Calu3 (cell line): ENCODE measurements at regions not wholly inside any gene's neighbourhood (a gene's known extent, or its start where the extent isn't known, plus 50 kb on each side); places are given as distances from the start of the nearest gene placed in this dataset.

Experiments used
- BruUV-seq: library from RNA; stranded (reverse); fragments of 400-500 nt; replicated peaks from 2 replicates; lab custom pipeline; 2021; lab: Mats Ljungman, UMichigan
- CTCF ChIA-PET: fragments of 300-600 bp; sonication (Branson Sonifier 250); formaldehyde crosslinking; loops from one replicate; lab custom pipeline; 2022; ENCODE audit warnings: antibody characterized with exemption; lab: Charles Lee
- DNase-seq: peaks from one replicate; pipeline ENCODE4 v3.0.0; 2022
- H3K27ac Mint-ChIP-seq: one replicate; pipeline ENCODE4 v1.8.0; 2022; ENCODE audit warnings: mixed read lengths; ENCODE audit not compliant: unreplicated experiment
- H3K27me3 Mint-ChIP-seq: one replicate; pipeline ENCODE4 v1.8.0; 2022; ENCODE audit warnings: mixed read lengths; ENCODE audit not compliant: unreplicated experiment
- H3K36me3 Mint-ChIP-seq: one replicate; pipeline ENCODE4 v1.8.0; 2022; ENCODE audit warnings: mild to moderate bottlenecking, moderate library complexity, mixed read lengths; ENCODE audit not compliant: insufficient read depth, unreplicated experiment
- H3K4me1 Mint-ChIP-seq: one replicate; pipeline ENCODE4 v1.8.0; 2022; ENCODE audit warnings: mild to moderate bottlenecking, low read depth, mixed read lengths; ENCODE audit not compliant: unreplicated experiment
- H3K4me3 Mint-ChIP-seq: one replicate; pipeline ENCODE4 v1.8.0; 2022; ENCODE audit warnings: mild to moderate bottlenecking, low read depth, moderate library complexity, mixed read lengths; ENCODE audit not compliant: unreplicated experiment
- H3K9me3 Mint-ChIP-seq: one replicate; pipeline ENCODE4 v1.8.0; 2022; ENCODE audit warnings: low read depth, mixed read lengths; ENCODE audit not compliant: unreplicated experiment
- CTCF ChIP-seq: fragments of 200-600 bp; IDR thresholded peaks from one replicate; pipeline ENCODE4 v1.8.0; 2022; ENCODE audit warnings: antibody characterized with exemption; ENCODE audit not compliant: unreplicated experiment
- intact Hi-C: fragments of 100-400 bp; cut with micrococcal nuclease; formaldehyde crosslinking; loops from one replicate; pipeline ENCODE4 v1.10.0; 2022; ENCODE audit not compliant: unreplicated experiment

GRCh38 chrX:25156832-25157231 is 141.1 kb upstream of the ARX start:
- H3K9me3 Mint-ChIP-seq: no peaks in the 10 kb centered on the region
- intact Hi-C loops: no loop called here
- no peak overlapping the region for H3K27ac Mint-ChIP-seq
- TF ChIP-seq CTCF: no peak
- H3K4me3 Mint-ChIP-seq: no peak overlapping the region
- BruUV-seq: no TSS peak
- no peak for DNase-seq
- no peaks in the 10 kb centered on the region for H3K4me1 Mint-ChIP-seq
- CTCF ChIA-PET: no interaction called here
- H3K27me3 Mint-ChIP-seq: peaks cover under 1% of the 10 kb centered on the region
- H3K36me3 Mint-ChIP-seq: no peaks in the 10 kb centered on the region

DNA sequence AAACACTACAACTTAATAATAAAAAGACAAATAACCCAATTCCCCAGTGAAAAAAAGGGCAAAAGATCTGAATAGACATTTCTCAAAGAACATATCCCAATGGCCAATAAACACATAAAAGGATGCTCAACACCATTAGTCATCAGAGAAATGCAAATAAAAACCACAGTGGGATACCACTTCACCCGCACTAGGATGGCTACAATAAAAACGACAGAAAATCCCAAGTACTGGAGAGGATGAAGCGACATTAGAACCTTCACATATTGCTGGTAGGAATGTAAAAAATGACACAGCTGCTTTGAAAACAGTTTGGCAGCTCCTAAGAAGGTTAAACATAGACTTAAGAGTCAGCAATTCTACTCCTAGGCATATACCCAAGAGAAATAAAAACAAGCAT is 140.6 kb upstream of the ARX start:
- no peak overlapping the region for H3K4me3 Mint-ChIP-seq
- H3K9me3 Mint-ChIP-seq: no peaks in the 10 kb centered on the region
- no peak for TF ChIP-seq CTCF
- no peaks in the 10 kb centered on the region for H3K4me1 Mint-ChIP-seq
- no TSS peak for BruUV-seq
- intact Hi-C loops: no loop called here
- H3K27ac Mint-ChIP-seq: no peak overlapping the region
- CTCF ChIA-PET: no interaction called here
- H3K27me3 Mint-ChIP-seq: no peaks in the 10 kb centered on the region
- no peaks in the 10 kb centered on the region for H3K36me3 Mint-ChIP-seq
- DNase-seq: no peak

DNA sequence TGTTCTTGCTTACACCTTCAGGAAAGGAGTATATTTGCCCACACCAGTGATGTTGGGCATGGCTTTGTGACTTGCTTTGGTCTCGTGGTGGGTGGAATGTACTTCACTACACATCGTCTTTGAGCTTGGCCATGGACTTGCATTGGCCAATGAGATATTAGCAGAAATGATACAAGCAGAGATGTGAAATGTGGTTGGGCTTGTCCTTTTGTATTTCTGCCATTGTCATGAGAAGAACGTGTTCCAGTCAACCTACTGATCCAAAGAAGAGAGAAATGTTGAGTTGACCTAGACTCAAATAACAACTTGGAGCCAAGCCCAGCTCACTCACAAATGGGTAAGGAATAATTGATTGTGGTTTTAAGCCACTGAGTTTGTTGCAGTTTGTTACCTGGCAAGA is 138.4 kb upstream of the ARX start:
- CTCF ChIA-PET: no interaction called here
- no peaks in the 10 kb centered on the region for H3K27me3 Mint-ChIP-seq
- H3K36me3 Mint-ChIP-seq: no peaks in the 10 kb centered on the region
- H3K4me3 Mint-ChIP-seq: no peak overlapping the region
- no peaks in the 10 kb centered on the region for H3K4me1 Mint-ChIP-seq
- DNase-seq: no peak
- no peak for TF ChIP-seq CTCF
- no TSS peak for BruUV-seq
- no peaks in the 10 kb centered on the region for H3K9me3 Mint-ChIP-seq
- intact Hi-C loops: no loop called here
- no peak overlapping the region for H3K27ac Mint-ChIP-seq

DNA sequence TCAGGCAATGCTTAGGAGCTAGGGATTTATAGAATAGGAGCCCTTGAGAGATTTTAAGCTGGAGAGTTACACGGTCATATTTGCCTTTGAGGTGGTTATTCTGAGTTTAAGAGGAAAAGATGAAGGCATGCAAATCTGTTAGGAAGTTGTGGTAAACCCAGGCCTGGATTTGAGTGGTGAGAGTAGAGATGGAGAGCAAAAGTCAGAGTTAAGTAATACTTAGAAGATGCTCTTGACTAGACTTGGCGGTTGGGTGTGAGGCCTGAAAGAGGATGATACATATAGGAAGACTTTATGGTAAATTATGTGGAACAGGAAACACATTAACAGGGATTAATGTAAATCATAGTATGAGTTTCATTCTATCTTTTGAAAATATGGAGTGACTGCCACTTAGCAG is 136.0 kb upstream of the ARX start:
- peaks cover 12% of the 10 kb centered on the region for H3K27me3 Mint-ChIP-seq
- TF ChIP-seq CTCF: no peak
- H3K36me3 Mint-ChIP-seq: no peaks in the 10 kb centered on the region
- intact Hi-C loops: no loop called here
- CTCF ChIA-PET: no interaction called here
- no peak for DNase-seq
- no peaks in the 10 kb centered on the region for H3K9me3 Mint-ChIP-seq
- BruUV-seq: no TSS peak
- no peak overlapping the region for H3K4me3 Mint-ChIP-seq
- no peaks in the 10 kb centered on the region for H3K4me1 Mint-ChIP-seq
- H3K27ac Mint-ChIP-seq: no peak overlapping the region
